NCI-H748 (cell line): ENCODE measurements at regions not wholly inside any gene's neighbourhood (a gene's known extent, or its start where the extent isn't known, plus 50 kb on each side); places are given as distances from the start of the nearest gene placed in this dataset.

Experiments used
- DNase-seq: peaks from one replicate; lab custom pipeline; 2025; ENCODE audit not compliant: unreplicated experiment; lab: John Stamatoyannopoulos, UW

- no peak for DNase-seq
Observed at GRCh38 chr10:108454793-108455192, 1290.3 kb upstream of the SORCS1 start.

- no peak for DNase-seq
Observed at GRCh38 chr10:108454224-108454623, 1289.7 kb upstream of the SORCS1 start.

GRCh38 chr10:108453166-108453565 is 1288.7 kb upstream of the SORCS1 start:
- DNase-seq: no peak

- DNase-seq: no peak
Observed at GRCh38 chr10:108452533-108452932, 1288.0 kb upstream of the SORCS1 start.

- no peak for DNase-seq
Observed at GRCh38 chr10:108450280-108450679, 1285.8 kb upstream of the SORCS1 start.

GRCh38 chr10:108445746-108446145 is 1281.2 kb upstream of the SORCS1 start:
- no peak for DNase-seq

GRCh38 chr10:108443636-108444035 is 1279.1 kb upstream of the SORCS1 start:
- no peak for DNase-seq

GRCh38 chr10:108439397-108439796 is 1274.9 kb upstream of the SORCS1 start:
- no peak for DNase-seq

GRCh38 chr10:108436096-108436495 is 1271.6 kb upstream of the SORCS1 start:
- DNase-seq: no peak

GRCh38 chr10:108434559-108435252 is 1270.2 kb upstream of the SORCS1 start:
- no peak for DNase-seq

- no peak for DNase-seq
Observed at GRCh38 chr10:108427146-108427545, 1262.6 kb upstream of the SORCS1 start.

GRCh38 chr10:108425283-108425964 is 1260.9 kb upstream of the SORCS1 start:
- no peak for DNase-seq

GRCh38 chr10:108424656-108425055 is 1260.2 kb upstream of the SORCS1 start:
- DNase-seq: no peak

- no peak for DNase-seq
Observed at GRCh38 chr10:108422286-108422685, 1257.8 kb upstream of the SORCS1 start.

GRCh38 chr10:108421266-108421665 is 1256.8 kb upstream of the SORCS1 start:
- peak; percentile 10 for DNase-seq

- DNase-seq: no peak
Observed at GRCh38 chr10:108413954-108414353, 1249.4 kb upstream of the SORCS1 start.

- no peak for DNase-seq
Observed at GRCh38 chr10:108412323-108412722, 1247.8 kb upstream of the SORCS1 start.

- no peak for DNase-seq
Observed at GRCh38 chr10:108411894-108412293, 1247.4 kb upstream of the SORCS1 start.

- DNase-seq: no peak
Observed at GRCh38 chr10:108411206-108411605, 1246.7 kb upstream of the SORCS1 start.

- no peak for DNase-seq
Observed at GRCh38 chr10:108410236-108410635, 1245.7 kb upstream of the SORCS1 start.

GRCh38 chr10:108409306-108409705 is 1244.8 kb upstream of the SORCS1 start:
- DNase-seq: no peak

GRCh38 chr10:108404155-108404554 is 1239.6 kb upstream of the SORCS1 start:
- no peak for DNase-seq

- DNase-seq: no peak
Observed at GRCh38 chr10:108399465-108399864, 1235.0 kb upstream of the SORCS1 start.
